ENCODE measurements at regions not wholly inside any gene's neighbourhood (a gene's known extent, or its start where the extent isn't known, plus 50 kb on each side); places are given as distances from the start of the nearest gene placed in this dataset.

DNA sequence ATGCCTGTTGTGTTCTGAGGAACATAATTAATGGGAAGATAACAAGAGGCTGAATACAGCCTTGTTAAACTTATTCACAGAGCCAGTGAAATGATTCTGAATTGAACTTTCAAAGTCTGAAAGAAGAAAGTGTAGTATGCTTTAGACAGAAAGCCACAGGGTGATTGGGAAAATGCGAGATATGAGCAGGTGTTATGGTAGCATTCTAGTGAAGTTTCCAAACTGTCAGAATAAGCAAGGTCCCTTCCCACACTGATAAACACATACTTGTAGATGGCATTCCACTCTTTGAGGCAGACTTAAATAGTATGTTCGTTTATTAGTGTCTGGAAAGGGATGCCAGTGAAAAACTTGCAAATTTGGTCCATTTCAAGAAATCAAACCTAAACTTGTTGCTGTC is 70.5 kb upstream of the ITPRID2 start:
- no peak overlapping the region for H3K4me3 ChIP-seq (ENCODE audit: low read depth, low read length)
- H3K9me3 ChIP-seq (ENCODE audit: control insufficient read depth, insufficient read depth, low read length), result no peaks in the 10 kb centered on the region
- H3K4me1 ChIP-seq (ENCODE audit: control insufficient read depth, insufficient read depth, low read length), result no peaks in the 10 kb centered on the region
- WGBS (ENCODE audit: insufficient coverage), result no CpG with 5 or more reads among the region's 2 CpGs
- no peak overlapping the region for H3K27ac ChIP-seq (ENCODE audit: low read depth, low read length)
- no peak for DNase-seq (ENCODE audit: low read depth in 4 of 6, low spot score in 6 of 6)
- no peaks in the 10 kb centered on the region for H3K36me3 ChIP-seq (ENCODE audit: control insufficient read depth, insufficient read depth, low read length)
- no peaks in the 10 kb centered on the region for H3K27me3 ChIP-seq (ENCODE audit: control insufficient read depth, insufficient read depth, low read length)

DNA sequence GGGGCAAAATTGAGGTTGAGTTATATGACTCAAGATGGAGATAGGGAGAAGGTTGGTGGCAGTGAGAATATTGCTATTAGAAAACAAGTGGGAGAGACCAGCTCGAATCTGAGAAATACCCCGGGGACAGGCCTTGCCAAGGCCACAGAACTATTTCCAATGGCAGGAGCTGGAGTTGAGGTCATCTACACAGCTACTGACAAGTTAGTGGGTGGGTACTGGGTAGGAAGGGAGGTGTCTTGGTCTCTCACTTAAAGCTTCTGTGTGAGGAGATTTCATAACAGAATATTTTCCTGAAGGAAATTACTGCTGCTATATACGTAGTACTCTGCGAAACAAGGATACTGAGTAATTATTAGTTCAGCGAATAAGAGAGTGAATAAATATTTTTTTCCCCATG is 69.4 kb upstream of the ITPRID2 start:
- Histone ChIP-seq H3K36me3 (ENCODE audit: control insufficient read depth, insufficient read depth, low read length) (no peaks in the 10 kb centered on the region), H3K4me1 (ENCODE audit: control insufficient read depth, insufficient read depth, low read length) (no peaks in the 10 kb centered on the region), H3K27me3 (ENCODE audit: control insufficient read depth, insufficient read depth, low read length) (no peaks in the 10 kb centered on the region), H3K4me3 (ENCODE audit: low read depth, low read length) (no peak overlapping the region), H3K27ac (ENCODE audit: low read depth, low read length) (no peak overlapping the region), H3K9me3 (ENCODE audit: control insufficient read depth, insufficient read depth, low read length) (no peaks in the 10 kb centered on the region)
- DNase-seq (ENCODE audit: low read depth in 4 of 6, low spot score in 6 of 6), result no peak
- WGBS (ENCODE audit: insufficient coverage), result 67% methylated on average over 2 of the region's 5 CpGs

DNA sequence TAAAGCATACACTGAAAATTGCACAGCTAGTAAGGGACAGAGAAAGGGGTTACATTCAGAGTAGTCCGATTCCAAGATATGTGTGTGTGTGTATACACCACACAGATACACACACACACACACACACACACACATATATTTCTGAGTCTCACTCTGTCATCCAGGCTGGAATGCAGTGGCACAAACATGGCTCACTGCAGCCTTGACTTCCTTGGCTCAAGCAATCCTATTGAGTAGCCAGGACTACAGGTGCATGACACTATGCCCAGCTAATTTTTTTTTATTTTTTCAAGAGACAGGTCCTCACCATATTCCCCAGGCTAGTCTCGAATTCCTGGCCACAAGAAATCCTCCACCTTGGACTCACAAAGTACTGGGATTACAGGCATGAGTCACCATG is 68.1 kb upstream of the ITPRID2 start:
- DNase-seq (ENCODE audit: low read depth in 4 of 6, low spot score in 6 of 6), result no peak
- Histone ChIP-seq H3K9me3 (ENCODE audit: control insufficient read depth, insufficient read depth, low read length) (no peaks in the 10 kb centered on the region), H3K4me1 (ENCODE audit: control insufficient read depth, insufficient read depth, low read length) (no peaks in the 10 kb centered on the region), H3K27ac (ENCODE audit: low read depth, low read length) (no peak overlapping the region), H3K4me3 (ENCODE audit: low read depth, low read length) (no peak overlapping the region), H3K36me3 (ENCODE audit: control insufficient read depth, insufficient read depth, low read length) (no peaks in the 10 kb centered on the region), H3K27me3 (ENCODE audit: control insufficient read depth, insufficient read depth, low read length) (no peaks in the 10 kb centered on the region)
- WGBS (ENCODE audit: insufficient coverage), result 86% methylated on average over 1 of the region's 2 CpGs

DNA sequence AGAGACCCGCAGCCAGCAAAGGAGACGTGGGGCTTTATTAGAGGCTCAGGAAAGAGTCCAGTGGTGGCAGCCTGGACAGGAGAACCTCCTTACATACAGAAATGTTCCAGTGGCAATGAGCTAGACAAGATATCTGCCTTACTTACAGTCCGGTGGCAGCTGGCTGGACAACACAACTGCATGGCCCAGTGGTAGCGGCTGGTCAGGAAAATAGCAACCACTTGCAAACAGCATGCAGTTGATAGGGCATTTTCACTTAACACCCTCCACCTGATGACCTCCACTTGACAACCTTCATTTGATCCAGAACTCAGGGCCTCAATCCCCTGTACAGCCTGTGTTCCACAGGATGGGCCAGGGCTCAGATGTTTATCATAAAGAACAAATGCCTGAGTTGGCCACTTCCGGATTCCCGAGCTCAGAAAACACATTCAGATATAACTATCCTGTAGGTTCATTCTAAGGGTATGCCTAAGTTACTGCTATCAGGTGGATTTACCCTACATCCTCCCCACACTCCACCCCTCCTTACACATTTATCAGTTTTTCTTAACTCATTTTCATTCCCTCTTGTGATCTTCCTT is 63.3 kb upstream of the ITPRID2 start:
- Histone ChIP-seq H3K4me3 (ENCODE audit: low read depth, low read length) (no peak overlapping the region), H3K9me3 (ENCODE audit: control insufficient read depth, insufficient read depth, low read length) (no peaks in the 10 kb centered on the region), H3K36me3 (ENCODE audit: control insufficient read depth, insufficient read depth, low read length) (no peaks in the 10 kb centered on the region), H3K27me3 (ENCODE audit: control insufficient read depth, insufficient read depth, low read length) (no peaks in the 10 kb centered on the region), H3K27ac (ENCODE audit: low read depth, low read length) (no peak overlapping the region), H3K4me1 (ENCODE audit: control insufficient read depth, insufficient read depth, low read length) (no peaks in the 10 kb centered on the region)
- DNase-seq (ENCODE audit: low read depth in 4 of 6, low spot score in 6 of 6), result no peak
- 94% methylated on average over 6 of the region's 6 CpGs for WGBS (ENCODE audit: insufficient coverage)

DNA sequence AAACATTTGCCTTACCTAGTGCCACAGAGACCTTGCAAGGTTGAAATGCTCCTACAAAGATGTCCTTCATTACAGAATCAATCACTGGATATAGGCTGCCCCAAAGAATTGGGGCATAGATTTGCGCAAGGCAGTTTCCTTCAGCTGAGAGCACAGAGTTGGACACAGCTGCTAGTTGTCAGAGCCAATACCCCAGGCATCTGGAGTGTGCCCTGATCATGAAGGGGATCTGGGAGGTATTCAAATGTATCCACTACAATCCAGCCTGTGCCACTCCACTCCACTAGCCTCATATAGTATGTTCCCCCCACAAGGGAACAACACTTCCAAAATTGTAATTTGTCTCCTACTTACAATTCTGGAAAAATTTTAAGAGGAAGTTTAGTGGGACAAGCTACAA is 62.3 kb upstream of the ITPRID2 start:
- Histone ChIP-seq H3K27ac (ENCODE audit: low read depth, low read length) (no peak overlapping the region), H3K4me1 (ENCODE audit: control insufficient read depth, insufficient read depth, low read length) (no peaks in the 10 kb centered on the region), H3K27me3 (ENCODE audit: control insufficient read depth, insufficient read depth, low read length) (no peaks in the 10 kb centered on the region), H3K4me3 (ENCODE audit: low read depth, low read length) (no peak overlapping the region), H3K9me3 (ENCODE audit: control insufficient read depth, insufficient read depth, low read length) (no peaks in the 10 kb centered on the region), H3K36me3 (ENCODE audit: control insufficient read depth, insufficient read depth, low read length) (no peaks in the 10 kb centered on the region)
- 80% methylated on average over 1 of the region's 1 CpG for WGBS (ENCODE audit: insufficient coverage)
- no peak for DNase-seq (ENCODE audit: low read depth in 4 of 6, low spot score in 6 of 6)

DNA sequence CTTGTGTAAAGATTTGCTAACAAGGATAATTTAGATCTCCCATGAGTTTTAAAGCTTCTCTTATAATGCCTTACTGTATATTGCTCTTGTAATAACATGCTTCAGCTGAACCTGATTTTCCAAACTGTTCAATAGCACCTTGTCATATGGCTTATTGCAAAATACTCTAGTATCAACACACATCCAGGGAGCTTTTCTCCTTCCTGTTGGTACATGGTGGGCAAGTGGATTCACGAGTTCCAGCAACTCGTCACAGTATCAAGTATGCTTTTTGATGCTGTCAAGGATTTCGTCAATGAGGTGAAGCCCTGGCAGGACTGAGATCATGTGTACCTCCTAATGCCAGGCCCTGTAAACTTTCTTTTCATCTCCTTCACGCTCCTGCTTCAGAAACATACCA is 59.5 kb upstream of the ITPRID2 start:
- DNase-seq (ENCODE audit: low read depth in 4 of 6, low spot score in 6 of 6), result no peak
- no peak overlapping the region for H3K4me3 ChIP-seq (ENCODE audit: low read depth, low read length)
- no peaks in the 10 kb centered on the region for H3K27me3 ChIP-seq (ENCODE audit: control insufficient read depth, insufficient read depth, low read length)
- H3K36me3 ChIP-seq (ENCODE audit: control insufficient read depth, insufficient read depth, low read length), result no peaks in the 10 kb centered on the region
- H3K4me1 ChIP-seq (ENCODE audit: control insufficient read depth, insufficient read depth, low read length), result no peaks in the 10 kb centered on the region
- H3K27ac ChIP-seq (ENCODE audit: low read depth, low read length), result no peak overlapping the region
- 93% methylated on average over 4 of the region's 4 CpGs for WGBS (ENCODE audit: insufficient coverage)
- no peaks in the 10 kb centered on the region for H3K9me3 ChIP-seq (ENCODE audit: control insufficient read depth, insufficient read depth, low read length)

DNA sequence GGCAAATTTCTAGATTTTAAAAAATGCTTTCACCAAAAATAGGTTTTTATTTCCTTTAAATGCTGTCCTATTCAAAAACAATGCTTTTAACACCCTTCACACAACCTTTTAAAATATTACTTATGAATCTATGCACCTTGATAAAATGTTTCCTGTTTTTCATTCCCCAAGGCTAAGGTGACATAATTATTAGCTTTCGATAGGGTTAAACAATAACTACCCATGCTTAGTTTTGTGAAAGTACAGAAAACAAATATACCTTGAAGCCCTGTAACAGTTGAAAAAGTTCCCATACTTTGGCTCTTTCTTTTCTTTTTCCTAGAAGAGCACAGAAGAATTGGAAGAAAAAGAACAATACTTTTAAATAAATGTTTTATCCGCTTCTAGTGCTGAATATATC is 54.9 kb upstream of the ITPRID2 start:
- Histone ChIP-seq H3K36me3 (ENCODE audit: control insufficient read depth, insufficient read depth, low read length) (no peaks in the 10 kb centered on the region), H3K4me3 (ENCODE audit: low read depth, low read length) (no peak overlapping the region), H3K27ac (ENCODE audit: low read depth, low read length) (no peak overlapping the region), H3K4me1 (ENCODE audit: control insufficient read depth, insufficient read depth, low read length) (no peaks in the 10 kb centered on the region), H3K9me3 (ENCODE audit: control insufficient read depth, insufficient read depth, low read length) (no peaks in the 10 kb centered on the region), H3K27me3 (ENCODE audit: control insufficient read depth, insufficient read depth, low read length) (no peaks in the 10 kb centered on the region)
- no CpG with 5 or more reads among the region's 2 CpGs for WGBS (ENCODE audit: insufficient coverage)
- DNase-seq (ENCODE audit: low read depth in 4 of 6, low spot score in 6 of 6), result no peak

DNA sequence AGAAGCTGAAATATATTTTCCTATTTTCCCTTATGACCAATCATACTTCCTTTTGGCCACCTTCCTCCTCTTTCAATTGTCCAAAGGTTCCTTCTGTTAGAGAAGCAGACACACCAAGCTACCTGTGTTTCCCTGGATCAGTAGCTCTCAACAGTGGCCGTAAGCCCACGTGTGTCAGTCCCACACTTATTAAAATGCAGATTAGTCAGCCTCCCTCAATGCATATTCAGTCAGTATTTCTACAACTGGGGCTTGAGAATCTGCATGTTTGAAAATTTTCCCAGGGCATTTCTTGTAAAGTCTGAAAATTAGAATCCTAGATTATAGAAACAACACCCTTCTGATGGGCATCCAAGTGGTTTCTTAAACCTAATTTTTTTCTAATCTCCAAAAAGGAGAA is 54.0 kb upstream of the ITPRID2 start:
- 100% methylated on average over 1 of the region's 2 CpGs for WGBS (ENCODE audit: insufficient coverage)
- no peaks in the 10 kb centered on the region for H3K36me3 ChIP-seq (ENCODE audit: control insufficient read depth, insufficient read depth, low read length)
- no peaks in the 10 kb centered on the region for H3K4me1 ChIP-seq (ENCODE audit: control insufficient read depth, insufficient read depth, low read length)

DNA sequence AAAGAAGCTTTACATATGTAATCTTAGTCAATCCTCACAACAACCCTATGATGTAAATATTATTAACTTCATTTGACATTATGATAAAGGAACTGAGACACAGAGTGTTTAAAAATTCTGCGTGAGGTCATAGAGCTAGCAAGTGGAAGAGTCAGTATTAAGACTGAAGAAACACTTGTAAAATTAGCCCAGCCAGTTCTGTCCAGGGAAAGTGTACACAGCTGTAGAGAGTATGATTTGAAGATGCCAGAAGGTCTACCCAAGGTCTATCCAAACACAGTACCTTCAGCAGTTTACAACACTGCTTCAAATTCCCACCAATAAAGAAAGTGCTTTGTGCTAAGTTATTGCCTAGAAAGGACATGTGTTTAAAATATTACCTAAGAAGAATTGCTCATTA is 51.7 kb upstream of the ITPRID2 start:
- Histone ChIP-seq H3K36me3 (ENCODE audit: control insufficient read depth, insufficient read depth, low read length) (no peaks in the 10 kb centered on the region), H3K4me1 (ENCODE audit: control insufficient read depth, insufficient read depth, low read length) (no peaks in the 10 kb centered on the region), H3K4me3 (ENCODE audit: low read depth, low read length) (no peak overlapping the region), H3K27me3 (ENCODE audit: control insufficient read depth, insufficient read depth, low read length) (no peaks in the 10 kb centered on the region), H3K9me3 (ENCODE audit: control insufficient read depth, insufficient read depth, low read length) (no peaks in the 10 kb centered on the region), H3K27ac (ENCODE audit: low read depth, low read length) (no peak overlapping the region)
- DNase-seq (ENCODE audit: low read depth in 4 of 6, low spot score in 6 of 6), result no peak
- WGBS (ENCODE audit: insufficient coverage), result 83% methylated on average over 1 of the region's 1 CpG

More for the DNA sequence above, 54.0 kb upstream of the ITPRID2 start:
- H3K9me3 ChIP-seq (ENCODE audit: control insufficient read depth, insufficient read depth, low read length), result no peaks in the 10 kb centered on the region
- no peak for DNase-seq (ENCODE audit: low read depth in 4 of 6, low spot score in 6 of 6)
- no peak overlapping the region for H3K27ac ChIP-seq (ENCODE audit: low read depth, low read length)
- H3K4me3 ChIP-seq (ENCODE audit: low read depth, low read length), result no peak overlapping the region
- no peaks in the 10 kb centered on the region for H3K27me3 ChIP-seq (ENCODE audit: control insufficient read depth, insufficient read depth, low read length)

DNA sequence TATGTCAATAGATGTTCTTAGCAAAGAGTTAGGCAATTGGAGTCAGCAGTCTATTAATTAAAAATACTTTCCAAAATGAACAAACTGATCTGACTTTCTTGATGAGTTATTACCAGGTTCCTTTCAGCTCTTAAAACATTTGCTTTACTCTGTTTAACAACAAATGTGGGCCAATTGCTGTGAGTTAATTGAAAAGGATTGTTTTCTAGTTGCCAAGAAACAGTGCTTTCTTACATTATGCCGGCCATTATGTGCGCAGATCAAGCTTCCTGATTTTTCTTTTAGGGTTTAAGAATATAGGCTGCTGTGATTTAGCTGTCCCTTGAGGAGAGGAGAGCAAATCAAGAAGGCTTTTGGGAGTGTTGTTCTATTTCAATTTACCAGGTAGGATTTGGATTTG is 50.5 kb upstream of the ITPRID2 start:
- Histone ChIP-seq H3K36me3 (ENCODE audit: control insufficient read depth, insufficient read depth, low read length) (no peaks in the 10 kb centered on the region), H3K4me3 (ENCODE audit: low read depth, low read length) (no peak overlapping the region), H3K27ac (ENCODE audit: low read depth, low read length) (no peak overlapping the region), H3K9me3 (ENCODE audit: control insufficient read depth, insufficient read depth, low read length) (no peaks in the 10 kb centered on the region), H3K4me1 (ENCODE audit: control insufficient read depth, insufficient read depth, low read length) (no peaks in the 10 kb centered on the region), H3K27me3 (ENCODE audit: control insufficient read depth, insufficient read depth, low read length) (no peaks in the 10 kb centered on the region)
- DNase-seq (ENCODE audit: low read depth in 4 of 6, low spot score in 6 of 6), result peak in 1 of 6 donors; percentile 58
- no CpG with 5 or more reads among the region's 2 CpGs for WGBS (ENCODE audit: insufficient coverage)
